ENCODE measurements at regions not wholly inside any gene's neighbourhood (a gene's known extent, or its start where the extent isn't known, plus 50 kb on each side); places are given as distances from the start of the nearest gene placed in this dataset.

- no peak overlapping the region for H3K27ac ChIP-seq
- TF ChIP-seq, protein P1, sequence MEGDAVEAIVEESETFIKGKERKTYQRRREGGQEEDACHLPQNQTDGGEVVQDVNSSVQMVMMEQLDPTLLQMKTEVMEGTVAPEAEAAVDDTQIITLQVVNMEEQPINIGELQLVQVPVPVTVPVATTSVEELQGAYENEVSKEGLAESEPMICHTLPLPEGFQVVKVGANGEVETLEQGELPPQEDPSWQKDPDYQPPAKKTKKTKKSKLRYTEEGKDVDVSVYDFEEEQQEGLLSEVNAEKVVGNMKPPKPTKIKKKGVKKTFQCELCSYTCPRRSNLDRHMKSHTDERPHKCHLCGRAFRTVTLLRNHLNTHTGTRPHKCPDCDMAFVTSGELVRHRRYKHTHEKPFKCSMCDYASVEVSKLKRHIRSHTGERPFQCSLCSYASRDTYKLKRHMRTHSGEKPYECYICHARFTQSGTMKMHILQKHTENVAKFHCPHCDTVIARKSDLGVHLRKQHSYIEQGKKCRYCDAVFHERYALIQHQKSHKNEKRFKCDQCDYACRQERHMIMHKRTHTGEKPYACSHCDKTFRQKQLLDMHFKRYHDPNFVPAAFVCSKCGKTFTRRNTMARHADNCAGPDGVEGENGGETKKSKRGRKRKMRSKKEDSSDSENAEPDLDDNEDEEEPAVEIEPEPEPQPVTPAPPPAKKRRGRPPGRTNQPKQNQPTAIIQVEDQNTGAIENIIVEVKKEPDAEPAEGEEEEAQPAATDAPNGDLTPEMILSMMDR (conservative IDR thresholded peaks at IDR 0.05): no peak
- no peak for TF ChIP-seq ZFX (IDR thresholded peaks at IDR 0.05)
Observed at GRCh38 chr5:15993334-15993733, 186.3 kb downstream of the MARCHF11 start.

DNA sequence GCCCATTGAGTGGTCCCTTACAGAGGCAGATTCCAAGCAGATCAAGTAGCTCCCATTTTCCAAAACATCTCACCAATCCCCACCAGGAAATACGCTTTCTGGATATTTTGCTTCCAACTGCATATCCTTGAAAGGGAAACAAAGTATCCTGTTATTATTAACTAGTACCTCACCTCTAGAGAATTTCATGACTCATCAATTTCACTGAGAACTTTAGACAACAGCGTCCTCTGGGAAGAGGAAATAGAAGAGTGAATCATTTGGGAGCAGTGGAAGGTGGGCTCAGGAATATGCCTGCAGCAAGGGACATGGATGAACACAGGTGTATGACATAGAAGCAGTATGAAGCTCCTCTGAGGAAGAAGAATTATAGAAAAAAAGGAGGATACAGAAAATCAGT, 186.7 kb downstream of the MARCHF11 start:
- TF ChIP-seq, protein P1 (conservative IDR thresholded peaks at IDR 0.05): no peak
- no peak for TF ChIP-seq ZFX (IDR thresholded peaks at IDR 0.05)
- no peak overlapping the region for H3K27ac ChIP-seq

DNA sequence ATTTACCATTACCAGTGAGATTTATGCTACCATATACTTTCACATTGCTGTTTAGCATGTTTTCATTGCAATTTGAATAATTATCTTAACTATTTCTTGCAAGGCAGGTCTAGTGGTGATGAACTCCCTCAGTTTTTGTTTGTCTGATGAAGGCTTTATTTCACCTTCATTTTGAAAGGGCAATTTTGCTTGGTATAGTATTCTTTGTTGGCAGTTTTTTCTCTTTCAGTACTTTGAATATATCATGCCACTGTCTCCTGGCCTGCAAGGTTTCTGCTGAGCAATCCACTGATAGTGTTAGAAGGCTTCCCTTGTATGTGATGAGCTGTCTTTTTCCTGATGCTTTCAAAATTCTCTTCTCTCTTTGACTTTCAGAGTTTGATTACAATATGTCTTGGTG, 188.0 kb downstream of the MARCHF11 start:
- H3K27ac ChIP-seq: no peak overlapping the region
- TF ChIP-seq, protein P1 (conservative IDR thresholded peaks at IDR 0.05): no peak
- TF ChIP-seq ZFX (IDR thresholded peaks at IDR 0.05): no peak

Data from C4-2B (cell line).